K562 (cell line): ENCODE measurements at regions not wholly inside any gene's neighbourhood (a gene's known extent, or its start where the extent isn't known, plus 50 kb on each side); places are given as distances from the start of the nearest gene placed in this dataset.

Source experiments
- CBFA2T2 ChIP-seq: fragments of 450-650 bp; conservative IDR thresholded peaks from 2 replicates; pipeline ENCODE4 v1.6.1; 2017; ENCODE audit warnings: mild to moderate bottlenecking
- CHD1 ChIP-seq: fragments of 200-600 bp; sonication (generic); IDR thresholded peaks from one replicate; pipeline ENCODE4 v1.6.1; 2012; ENCODE audit warnings: mild to moderate bottlenecking, moderate library complexity, low read length, inconsistent platforms
- ETV6 ChIP-seq, 3 experiments: fragments of 150-350 bp in 1 of 3; sonication (generic) in 1 of 3; formaldehyde crosslinking in 1 of 3; IDR thresholded peaks; 2 replicates each; pipeline versions ENCODE4 v1.6.1 to v1.8.0; 2014 to 2022; ENCODE audit warnings: borderline replicate concordance in 2 of 3, low read depth in 2 of 3, antibody characterized with exemption in 1 of 3, low read length in 1 of 3, mild to moderate bottlenecking in 1 of 3, missing genetic modification reagents in 1 of 3
- GTF2B ChIP-seq: IDR thresholded peaks from 2 replicates; pipeline ENCODE4 v1.6.1; 2011; ENCODE audit not compliant: insufficient read length; ENCODE audit errors: extremely low read depth
- PHF8 ChIP-seq: fragments of 200-600 bp; sonication (generic); IDR thresholded peaks from 2 replicates; pipeline ENCODE4 v1.6.1; 2012; ENCODE audit warnings: mixed run types, mild to moderate bottlenecking, inconsistent platforms, low read length, moderate library complexity, borderline replicate concordance
- RBM22 ChIP-seq: fragments of 200-400 bp; formaldehyde crosslinking; IDR thresholded peaks from 2 replicates; pipeline ENCODE4 v1.6.1; 2018; ENCODE audit warnings: low read length, low read depth; ENCODE audit not compliant: poor library complexity, severe bottlenecking
- TCF7L2 ChIP-seq: fragments of 150-350 bp; IDR thresholded peaks from 2 replicates; pipeline ENCODE4 v1.6.1; 2016; ENCODE audit warnings: low read depth, mild to moderate bottlenecking, low read length, moderate library complexity
- UBTF ChIP-seq, 2 experiments: IDR thresholded peaks; 2 replicates each; pipeline ENCODE4 v1.6.1; 2012; ENCODE audit warnings: improper control_type of control experiment in 2 of 2, low read depth in 2 of 2, low read length in 2 of 2, borderline replicate concordance in 1 of 2
- ZNF512 ChIP-seq: IDR thresholded peaks from 2 replicates; pipeline ENCODE4 v1.6.1; 2016; ENCODE audit warnings: missing genetic modification characterization, missing compliant biosample characterization

- TF ChIP-seq CHD1: no peak
- TF ChIP-seq UBTF (IDR thresholded peaks at IDR 0.05; ENCODE audit: borderline replicate concordance in 1 of 2, low read depth in 2 of 2, low read length in 2 of 2): peak in 1 of 2 experiments; percentile 77; a peak in 2 of 4 replicates
- TF ChIP-seq RBM22: peak; percentile 7
- no peak for TF ChIP-seq ETV6 (IDR thresholded peaks at IDR 0.05; ENCODE audit: borderline replicate concordance in 1 of 2, low read depth in 2 of 2, low read length in 1 of 2)
- no peak for TF ChIP-seq ETV6 (CRISPR knock-in tag; IDR thresholded peaks at IDR 0.05; ENCODE audit: borderline replicate concordance)
- TF ChIP-seq TCF7L2: no peak
- no peak for TF ChIP-seq ZNF512 (tag)
- no peak for TF ChIP-seq CBFA2T2
- TF ChIP-seq PHF8: no peak
- TF ChIP-seq GTF2B: no peak
These were observed 276.9 kb upstream of the NEBL start (continued) for GRCh38 chr10:21173802-21174714.
